GM12878 (cell line): ENCODE measurements at regions not wholly inside any gene's neighbourhood (a gene's known extent, or its start where the extent isn't known, plus 50 kb on each side); places are given as distances from the start of the nearest gene placed in this dataset.

Experiments used
- BCL3 ChIP-seq: IDR thresholded peaks from 2 replicates; pipeline ENCODE4 v1.6.1; 2011; ENCODE audit warnings: borderline replicate concordance, low read depth, mild to moderate bottlenecking, moderate library complexity, low read length; ENCODE audit not compliant: insufficient read depth, poor library complexity, severe bottlenecking
- CEBPB ChIP-seq, 2 experiments: fragments of 150-350 bp in 1 of 2; IDR thresholded peaks; 2 replicates each; pipeline ENCODE4 v1.6.1; 2012 to 2014; ENCODE audit warnings: low read depth in 2 of 2, low read length in 2 of 2, borderline replicate concordance in 1 of 2, inconsistent platforms in 1 of 2
- EZH2 ChIP-seq: IDR thresholded peaks from 2 replicates; pipeline ENCODE4 v1.6.1; 2012; ENCODE audit warnings: low read depth, mild to moderate bottlenecking, control low read depth, inconsistent platforms, low read length, borderline replicate concordance; ENCODE audit not compliant: control insufficient read depth
- SP1 ChIP-seq: IDR thresholded peaks from one replicate; pipeline ENCODE4 v1.6.1; 2011; ENCODE audit warnings: low read depth, low read length

GRCh38 chr3:117962750-117963149, 1071.9 kb downstream of the IGSF11 start:
- no peak for TF ChIP-seq CEBPB (IDR thresholded peaks at IDR 0.05; ENCODE audit: borderline replicate concordance in 1 of 2, low read depth in 2 of 2, low read length in 2 of 2)
- TF ChIP-seq EZH2 = no peak
- no peak for TF ChIP-seq SP1
- TF ChIP-seq BCL3 = no peak
